ENCODE measurements at regions not wholly inside any gene's neighbourhood (a gene's known extent, or its start where the extent isn't known, plus 50 kb on each side); places are given as distances from the start of the nearest gene placed in this dataset.
"Not testable (repeated sequence)": the region's sequence is repeated elsewhere in the genome, so short reads cannot be mapped to it uniquely, and the experiment has no call there.

GRCh38 chr2:129798626-129799025 lies 180.8 kb upstream of the RAB6C start:
- no peak for DNase-seq

GRCh38 chr2:129799036-129799958 lies 180.2 kb upstream of the RAB6C start:
- DNase-seq: no peak

GRCh38 chr2:129800285-129800684 lies 179.2 kb upstream of the RAB6C start:
- no peak for DNase-seq

GRCh38 chr2:129800686-129801085 lies 178.8 kb upstream of the RAB6C start:
- DNase-seq: no peak

- no peak for DNase-seq
These were observed 177.9 kb upstream of the RAB6C start for GRCh38 chr2:129801575-129801974.

- no peak for DNase-seq
These were observed 177.2 kb upstream of the RAB6C start for GRCh38 chr2:129802290-129802689.

GRCh38 chr2:129803032-129803431 lies 176.4 kb upstream of the RAB6C start:
- no peak for DNase-seq

GRCh38 chr2:129803871-129804270 lies 175.6 kb upstream of the RAB6C start:
- DNase-seq: no peak

GRCh38 chr2:129805899-129806298 lies 173.6 kb upstream of the RAB6C start:
- no peak for DNase-seq

- no peak for DNase-seq
These were observed 173.1 kb upstream of the RAB6C start for GRCh38 chr2:129806317-129806716.

GRCh38 chr2:129806990-129807389 lies 172.5 kb upstream of the RAB6C start:
- DNase-seq: no peak

- not testable (repeated sequence) for DNase-seq
These were observed 171.7 kb upstream of the RAB6C start for GRCh38 chr2:129807642-129808338.

- no peak for DNase-seq
These were observed 168.9 kb upstream of the RAB6C start for GRCh38 chr2:129810521-129810920.

GRCh38 chr2:129812071-129812470 lies 167.4 kb upstream of the RAB6C start:
- DNase-seq: no peak

- DNase-seq: no peak
These were observed 166.8 kb upstream of the RAB6C start for GRCh38 chr2:129812654-129813053.

- DNase-seq: no peak
These were observed 166.1 kb upstream of the RAB6C start for GRCh38 chr2:129813404-129813803.

- no peak for DNase-seq
These were observed 162.5 kb upstream of the RAB6C start for GRCh38 chr2:129816813-129817574.

GRCh38 chr2:129819855-129820254 lies 159.6 kb upstream of the RAB6C start:
- no peak for DNase-seq

- DNase-seq: no peak
These were observed 158.6 kb upstream of the RAB6C start for GRCh38 chr2:129820908-129821307.

GRCh38 chr2:129821445-129821844 lies 158.0 kb upstream of the RAB6C start:
- no peak for DNase-seq

GRCh38 chr2:129823044-129823443 lies 156.4 kb upstream of the RAB6C start:
- DNase-seq: no peak

- no peak for DNase-seq
These were observed 152.0 kb upstream of the RAB6C start for GRCh38 chr2:129827311-129828090.

- DNase-seq: no peak
These were observed 150.7 kb upstream of the RAB6C start for GRCh38 chr2:129828792-129829191.

Data from 8988T (cell line).